Hippocampal formation (tissue), 2 donors: ENCODE measurements at regions not wholly inside any gene's neighbourhood (a gene's known extent, or its start where the extent isn't known, plus 50 kb on each side); places are given as distances from the start of the nearest gene placed in this dataset.
"Not testable (repeated sequence)": the region's sequence is repeated elsewhere in the genome, so short reads cannot be mapped to it uniquely, and the experiment has no call there.

Experiments used
- DNase-seq, 2 donors: peaks; one replicate each; lab custom pipeline; 2025; lab: John Stamatoyannopoulos, UW

DNA sequence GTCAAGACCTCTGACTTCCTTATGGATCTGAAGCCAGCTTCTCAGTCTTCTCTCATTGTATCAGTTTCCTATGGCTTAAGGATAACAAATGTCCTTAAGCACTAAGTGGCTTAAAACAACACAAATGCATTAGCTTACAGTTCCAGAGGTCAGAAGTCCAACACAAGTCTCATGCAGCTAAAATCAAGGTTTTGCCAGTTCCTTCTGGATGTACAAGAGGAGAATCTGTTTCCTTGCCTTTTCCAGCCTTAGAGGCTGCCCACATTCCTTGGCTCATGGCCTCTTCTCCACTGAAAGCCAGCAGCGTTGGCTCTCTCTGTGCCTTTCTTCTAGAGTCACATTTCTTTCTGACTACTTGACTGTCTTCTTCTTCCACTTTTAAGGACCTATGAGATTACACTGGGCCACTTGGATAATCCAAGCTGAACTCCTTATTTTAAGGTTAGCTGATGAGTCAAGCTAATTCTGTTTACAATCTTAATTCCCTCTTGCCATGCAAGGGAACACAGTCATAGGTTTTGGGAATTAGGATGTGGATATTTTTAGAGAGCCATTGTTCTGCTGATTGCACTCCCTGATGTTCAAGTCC is 179.0 kb downstream of the BCAS1 start:
- DNase-seq, result no peak

DNA sequence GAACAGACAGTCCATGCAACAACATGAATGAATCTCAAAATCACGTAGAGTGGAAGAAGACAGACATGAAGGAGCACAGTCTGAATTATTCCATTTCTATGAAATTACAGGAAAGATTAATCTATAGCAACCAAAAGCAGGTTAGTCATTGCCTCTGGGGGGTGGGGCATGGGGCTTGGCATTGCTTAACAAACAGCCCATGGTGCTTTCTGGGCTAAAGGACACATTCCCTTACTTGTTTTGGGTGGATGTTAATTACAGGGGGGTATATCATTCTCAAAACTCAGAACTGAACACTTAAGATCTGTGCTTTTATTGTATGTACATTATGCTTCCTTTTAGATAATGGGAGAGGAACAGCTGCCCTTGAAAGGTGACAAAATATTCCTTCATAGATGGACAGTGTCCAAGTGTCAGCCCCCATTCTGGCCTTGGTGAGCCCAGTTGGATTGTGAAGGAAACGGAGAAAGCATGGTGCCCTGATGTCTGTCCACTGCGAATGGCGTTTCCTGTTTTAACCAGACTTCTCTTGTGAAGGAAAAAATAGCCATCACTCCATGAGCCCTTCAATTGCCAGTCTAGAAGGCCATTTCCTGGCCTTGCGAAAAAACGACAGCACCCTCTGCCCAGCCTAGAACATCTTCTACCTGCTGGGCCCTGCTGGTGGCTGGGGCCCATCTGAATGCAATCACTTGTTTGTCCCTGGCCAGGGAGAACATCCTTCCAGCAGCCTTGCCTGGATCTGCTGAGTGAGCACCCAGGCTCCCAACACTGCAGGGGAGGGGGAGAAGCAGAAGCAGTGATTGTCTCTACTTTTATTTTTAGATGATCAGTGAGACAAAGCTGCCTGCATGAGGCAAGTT is 179.7 kb downstream of the BCAS1 start:
- no peak for DNase-seq

- no peak for DNase-seq
Measured at GRCh38 chr20:53889411-53890148, 180.8 kb downstream of the BCAS1 start.

- no peak for DNase-seq
Measured at GRCh38 chr20:53888951-53889350, 181.4 kb downstream of the BCAS1 start.

DNA sequence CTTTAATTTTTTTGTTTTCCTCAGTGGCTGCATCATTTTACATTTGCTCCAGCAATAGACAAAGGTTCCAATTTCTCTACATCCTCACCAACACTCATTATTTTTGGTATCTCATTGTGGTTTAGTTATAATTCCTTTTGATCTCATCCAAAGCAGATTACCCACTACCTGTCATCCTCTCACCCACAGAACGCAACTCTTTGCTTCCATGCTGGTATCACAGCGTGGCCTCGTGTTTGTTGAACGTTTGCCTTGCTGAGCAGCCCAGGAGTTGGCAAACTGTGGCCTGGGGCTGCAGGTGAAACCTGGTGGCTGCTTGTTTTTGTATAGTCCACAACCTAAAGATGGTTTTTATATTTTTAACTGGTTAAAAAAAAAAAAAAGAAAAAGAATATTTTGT is 181.9 kb downstream of the BCAS1 start:
- DNase-seq, result no peak

DNA sequence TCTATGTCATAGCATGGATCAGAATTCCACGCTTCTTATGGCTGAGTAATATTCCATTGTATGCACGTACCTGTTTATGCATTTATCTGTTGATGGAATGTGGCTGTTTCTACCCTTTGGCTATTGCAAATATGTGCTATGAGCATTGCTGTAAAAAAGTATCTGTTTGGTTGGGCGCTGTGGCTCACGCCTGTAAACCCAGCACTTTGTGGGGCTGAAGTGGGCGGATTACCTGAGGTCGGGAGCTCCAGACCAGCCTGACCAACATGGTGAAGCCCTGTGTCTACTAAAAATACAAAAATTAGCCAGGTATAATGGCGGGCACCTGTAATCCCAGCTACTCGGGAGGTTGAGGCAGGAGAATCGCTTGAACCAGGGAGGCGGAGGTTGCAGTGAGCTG is 182.4 kb downstream of the BCAS1 start:
- no peak for DNase-seq

GRCh38 chr20:53884859-53885541 is 185.4 kb downstream of the BCAS1 start:
- no peak for DNase-seq

- no peak for DNase-seq
Measured at GRCh38 chr20:53883098-53883911, 187.1 kb downstream of the BCAS1 start.

DNA sequence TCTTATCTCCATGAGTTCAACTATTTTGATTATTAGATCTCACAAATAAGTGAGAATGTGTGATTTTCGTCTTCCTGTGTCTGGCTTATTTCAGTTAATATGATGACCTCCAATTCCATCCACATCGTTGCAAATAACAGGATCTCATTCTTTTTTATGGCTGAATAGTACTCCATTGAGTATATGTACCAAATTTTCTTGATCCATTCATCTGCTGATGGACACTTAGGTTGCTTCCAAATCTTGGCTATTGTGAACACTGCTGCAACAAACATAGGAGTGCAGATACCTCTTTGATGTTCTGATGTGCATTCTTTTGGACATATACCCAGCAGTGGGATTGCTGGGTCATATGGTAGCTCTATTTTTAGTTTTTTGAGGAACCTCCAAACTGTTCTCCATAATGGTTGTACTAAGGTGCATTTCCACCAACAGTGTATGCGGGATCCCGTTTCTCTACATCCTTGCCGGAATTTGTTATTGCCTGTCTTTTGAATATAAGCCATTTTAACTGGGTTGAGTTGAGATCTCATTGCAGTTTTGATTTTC is 187.9 kb downstream of the BCAS1 start:
- not testable (repeated sequence) for DNase-seq

DNA sequence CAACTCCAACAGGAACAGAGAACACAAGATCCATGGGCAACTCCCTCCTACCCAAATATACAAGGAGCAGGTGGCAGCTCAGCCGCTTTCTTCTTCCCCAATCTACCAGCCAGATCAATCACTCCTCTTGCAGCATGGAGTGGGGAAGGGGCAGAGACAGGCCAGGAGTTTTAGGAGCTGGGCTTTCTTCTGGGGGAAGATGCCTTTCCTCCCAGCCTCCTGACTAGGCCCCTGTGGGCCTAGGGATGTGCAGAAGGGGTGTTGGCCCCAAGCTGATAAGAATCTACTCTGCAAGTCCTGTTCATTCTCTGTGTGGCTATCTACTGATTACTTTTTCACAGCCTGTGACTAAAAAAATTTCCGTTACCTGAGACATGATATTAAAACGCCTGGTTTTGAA is 189.0 kb downstream of the BCAS1 start:
- DNase-seq, result no peak

DNA sequence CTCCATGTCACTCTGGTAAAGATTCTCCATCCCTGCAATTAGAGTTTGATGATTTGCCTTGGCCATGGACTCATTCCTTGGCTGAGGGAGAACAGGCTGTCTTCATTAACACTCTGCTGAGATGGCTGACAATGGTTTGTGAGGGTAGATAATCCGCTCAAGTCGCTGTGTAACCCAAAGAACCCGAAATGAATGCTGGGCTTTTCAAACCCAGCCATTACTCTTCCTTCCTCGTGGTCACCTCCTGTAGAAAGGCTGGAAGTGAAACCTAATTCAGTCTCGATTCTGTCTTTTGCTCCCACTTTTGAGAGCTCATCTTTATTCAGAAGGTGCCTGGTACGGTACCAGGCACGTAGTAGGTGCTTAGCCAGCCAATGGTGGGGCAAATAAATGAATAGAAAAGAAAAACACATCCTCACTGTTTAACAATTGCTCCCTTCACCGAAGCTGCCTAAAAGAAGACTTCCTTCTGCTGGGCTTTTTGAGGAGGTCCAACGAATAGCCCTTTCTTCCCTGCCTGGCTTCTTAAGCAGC is 190.2 kb downstream of the BCAS1 start:
- no peak for DNase-seq

DNA sequence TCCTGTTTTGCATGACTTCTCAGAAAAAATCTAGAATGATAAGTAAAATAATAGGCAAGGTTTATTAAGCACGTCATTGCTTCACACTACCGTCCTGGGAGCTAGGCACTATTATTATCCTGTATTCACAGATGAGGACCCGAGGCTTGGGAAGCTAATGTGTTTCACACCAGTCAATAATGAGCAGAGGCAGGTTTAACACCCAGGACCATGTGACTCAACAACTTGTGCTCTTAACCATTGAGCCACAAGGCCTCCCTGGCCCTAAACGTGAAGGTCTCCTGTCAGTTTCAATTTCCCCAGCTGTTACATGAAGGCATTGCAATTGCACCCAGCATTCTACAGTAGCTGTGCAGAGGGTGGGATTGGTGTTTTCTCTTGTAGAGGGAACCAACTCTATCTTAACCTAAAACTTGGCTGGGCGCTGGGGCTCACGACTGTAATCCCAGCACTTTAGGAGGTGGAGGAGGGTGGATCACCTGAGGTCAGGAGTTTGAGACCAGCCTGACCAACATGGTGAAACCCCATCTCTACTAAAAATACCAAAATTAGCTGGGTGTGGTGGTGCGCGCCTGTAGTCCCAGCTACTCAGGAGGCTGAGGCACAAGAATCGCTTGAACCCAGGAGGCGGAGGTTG is 191.2 kb downstream of the BCAS1 start:
- no peak for DNase-seq

DNA sequence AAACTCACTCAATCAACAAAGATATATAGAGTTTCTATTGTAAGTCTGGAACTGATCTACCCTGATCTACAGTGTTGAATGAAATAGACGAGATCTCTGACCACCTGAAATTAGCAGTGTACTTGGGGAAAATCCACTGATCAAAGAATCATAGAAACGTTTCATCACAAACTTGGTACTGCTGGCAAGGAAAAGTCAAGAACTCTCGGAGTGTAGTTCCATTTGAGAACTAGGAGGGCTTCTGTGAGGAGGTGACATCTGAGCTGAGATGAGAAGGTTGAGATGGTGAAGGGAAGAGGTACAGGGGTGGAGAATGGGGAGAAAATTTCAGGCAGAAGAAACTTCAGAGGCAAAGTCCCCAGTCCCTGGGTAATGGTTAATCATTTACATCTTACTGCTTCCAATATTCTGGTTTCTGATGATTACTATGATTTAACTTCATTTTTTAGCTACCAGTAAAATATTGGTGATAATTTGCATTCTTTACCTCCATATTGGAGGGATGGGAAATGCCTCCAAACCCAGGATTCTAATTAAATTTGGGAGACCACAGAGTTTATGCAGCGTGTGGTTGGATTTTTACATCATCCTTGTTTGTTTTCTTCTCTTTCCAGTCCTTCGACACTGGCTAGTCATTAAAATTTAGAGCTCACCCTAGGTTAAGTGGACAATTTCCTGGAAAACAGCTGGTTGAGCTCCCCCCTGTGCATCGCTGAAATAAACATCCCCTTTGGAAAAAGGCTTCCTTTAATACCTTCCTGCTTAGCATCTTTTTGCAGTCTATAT is 191.9 kb downstream of the BCAS1 start:
- DNase-seq, result no peak

DNA sequence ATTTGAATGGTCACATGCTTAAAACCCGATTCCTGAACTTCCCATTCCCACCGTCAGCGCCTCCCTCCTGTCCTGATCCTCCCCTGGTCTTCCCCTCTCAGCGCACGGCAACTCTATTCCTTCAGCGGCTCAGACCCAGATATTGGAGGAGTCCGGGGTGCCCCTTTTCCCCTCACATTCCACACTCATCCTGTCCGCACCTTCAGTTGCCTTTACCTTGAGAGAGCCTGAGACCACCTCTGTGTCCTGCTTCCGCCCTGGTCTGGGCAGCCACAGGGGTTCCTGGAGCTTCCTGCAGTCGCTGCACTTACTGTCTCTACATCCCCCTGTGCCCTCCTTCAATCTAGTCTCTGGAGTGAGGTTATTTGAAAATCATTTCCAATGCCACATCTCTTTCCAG is 193.4 kb downstream of the BCAS1 start:
- no peak for DNase-seq

GRCh38 chr20:53876470-53876869 is 193.9 kb downstream of the BCAS1 start:
- no peak for DNase-seq

DNA sequence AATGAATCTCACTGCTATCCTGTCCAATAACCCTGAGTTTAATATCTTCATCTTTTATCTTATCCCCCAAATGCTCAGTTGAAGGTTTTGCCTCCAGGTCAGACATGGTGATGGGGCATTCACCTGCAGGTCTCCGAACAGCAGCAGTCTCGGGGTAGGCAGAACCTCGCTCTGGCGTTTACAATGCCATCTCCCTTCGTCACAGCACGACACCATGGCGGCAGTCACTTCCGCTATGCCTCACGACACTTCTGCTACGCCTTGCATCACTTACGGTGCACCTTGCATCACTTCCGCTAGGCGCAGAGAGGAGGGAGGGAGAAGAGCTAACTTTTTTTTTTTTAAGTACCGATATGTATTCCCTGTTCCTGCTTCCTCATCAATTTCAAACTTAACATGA is 194.9 kb downstream of the BCAS1 start:
- DNase-seq, result no peak

GRCh38 chr20:53874706-53875105 is 195.7 kb downstream of the BCAS1 start:
- no peak for DNase-seq

GRCh38 chr20:53874104-53874503 is 196.3 kb downstream of the BCAS1 start:
- no peak for DNase-seq

- no peak for DNase-seq
Measured at GRCh38 chr20:53873230-53873604, 197.2 kb downstream of the BCAS1 start.
